ENCODE measurements at regions not wholly inside any gene's neighbourhood (a gene's known extent, or its start where the extent isn't known, plus 50 kb on each side); places are given as distances from the start of the nearest gene placed in this dataset.

- intact Hi-C loops (cut with DNase I), result no loop called here
- DNase-seq (ENCODE audit: low spot score), result no peak
Measured at GRCh38 chr6:14750059-14750661, 495.7 kb upstream of the JARID2 start.

- intact Hi-C loops (cut with DNase I), result no loop called here
- DNase-seq (ENCODE audit: low spot score), result no peak
Measured at GRCh38 chr6:14751645-14752175, 494.2 kb upstream of the JARID2 start.

GRCh38 chr6:14754751-14755513, 490.9 kb upstream of the JARID2 start:
- intact Hi-C loops (cut with DNase I), result no loop called here
- DNase-seq (ENCODE audit: low spot score), result no peak

GRCh38 chr6:14756340-14756739, 489.5 kb upstream of the JARID2 start:
- intact Hi-C loops (cut with DNase I), result no loop called here
- no peak for DNase-seq (ENCODE audit: low spot score)

GRCh38 chr6:14757014-14757413, 488.9 kb upstream of the JARID2 start:
- no peak for DNase-seq (ENCODE audit: low spot score)
- intact Hi-C loops (cut with DNase I), result no loop called here

GRCh38 chr6:14757418-14757817, 488.5 kb upstream of the JARID2 start:
- no peak for DNase-seq (ENCODE audit: low spot score)
- intact Hi-C loops (cut with DNase I), result no loop called here

GRCh38 chr6:14758421-14759081, 487.3 kb upstream of the JARID2 start:
- intact Hi-C loops (cut with DNase I), result no loop called here
- DNase-seq (ENCODE audit: low spot score), result no peak

- intact Hi-C loops (cut with DNase I), result no loop called here
- DNase-seq (ENCODE audit: low spot score), result no peak
Measured at GRCh38 chr6:14759976-14760672, 485.7 kb upstream of the JARID2 start.

GRCh38 chr6:14762077-14762476, 483.8 kb upstream of the JARID2 start:
- no peak for DNase-seq (ENCODE audit: low spot score)
- intact Hi-C loops (cut with DNase I), result no loop called here

- intact Hi-C loops (cut with DNase I), result no loop called here
Measured at GRCh38 chr6:14763139-14763538, 482.7 kb upstream of the JARID2 start.

GRCh38 chr6:14763616-14764015, 482.3 kb upstream of the JARID2 start:
- DNase-seq (ENCODE audit: low spot score), result no peak
- intact Hi-C loops (cut with DNase I), result no loop called here

More at GRCh38 chr6:14763139-14763538, 482.7 kb upstream of the JARID2 start:
- no peak for DNase-seq (ENCODE audit: low spot score)

- intact Hi-C loops (cut with DNase I), result no loop called here
- DNase-seq (ENCODE audit: low spot score), result no peak
Measured at GRCh38 chr6:14765106-14765505, 480.8 kb upstream of the JARID2 start.

GRCh38 chr6:14765721-14766390, 480.0 kb upstream of the JARID2 start:
- DNase-seq (ENCODE audit: low spot score), result no peak
- intact Hi-C loops (cut with DNase I), result no loop called here

- intact Hi-C loops (cut with DNase I), result no loop called here
- DNase-seq (ENCODE audit: low spot score), result no peak
Measured at GRCh38 chr6:14766391-14766994, 479.4 kb upstream of the JARID2 start.

- intact Hi-C loops (cut with DNase I), result no loop called here
- no peak for DNase-seq (ENCODE audit: low spot score)
Measured at GRCh38 chr6:14767226-14767625, 478.6 kb upstream of the JARID2 start.

- intact Hi-C loops (cut with DNase I), result no loop called here
- no peak for DNase-seq (ENCODE audit: low spot score)
Measured at GRCh38 chr6:14770040-14770439, 475.8 kb upstream of the JARID2 start.

GRCh38 chr6:14770572-14770971, 475.3 kb upstream of the JARID2 start:
- DNase-seq (ENCODE audit: low spot score), result no peak
- intact Hi-C loops (cut with DNase I), result no loop called here

- intact Hi-C loops (cut with DNase I), result no loop called here
- no peak for DNase-seq (ENCODE audit: low spot score)
Measured at GRCh38 chr6:14771016-14771415, 474.9 kb upstream of the JARID2 start.

GRCh38 chr6:14772188-14772587, 473.7 kb upstream of the JARID2 start:
- DNase-seq (ENCODE audit: low spot score), result no peak

More at GRCh38 chr6:14772188-14772587, 473.7 kb upstream of the JARID2 start:
- intact Hi-C loops (cut with DNase I), result no loop called here
